HEK293 (cell line): ENCODE measurements at regions not wholly inside any gene's neighbourhood (a gene's known extent, or its start where the extent isn't known, plus 50 kb on each side); places are given as distances from the start of the nearest gene placed in this dataset.

ENCODE experiments used
- CTCF ChIA-PET: fragments of 350-600 bp; formaldehyde crosslinking; extraction: SDS; loops from one replicate; lab custom pipeline; 2021; ENCODE audit warnings: antibody characterized with exemption; lab: Yijun Ruan, JAX
- POLR2A ChIA-PET: fragments of 300-600 bp; formaldehyde crosslinking; extraction: SDS; loops from one replicate; lab custom pipeline; 2020; ENCODE audit warnings: antibody characterized with exemption, inconsistent platforms; lab: Yijun Ruan, JAX
- H3K27ac ChIP-seq: fragments of 200-500 bp; sonication (Bioruptor generic); 2 replicates; pipeline ENCODE4 v1.5.1; 2014; ENCODE audit warnings: low read depth, low read length, control low read depth, inconsistent platforms; ENCODE audit errors: extremely low read depth
- H3K36me3 ChIP-seq, 2 experiments: fragments of 200-500 bp in 1 of 2; sonication (Bioruptor generic) in 1 of 2; 1 replicate in 1 of 2; 2 replicates in 1 of 2; pipeline ENCODE4 v1.5.1; 2014 to 2017; ENCODE audit warnings: inconsistent platforms in 2 of 2, low read length in 2 of 2; ENCODE audit not compliant: control insufficient read depth in 2 of 2, insufficient read depth in 1 of 2
- H3K4me1 ChIP-seq: fragments of 200-500 bp; sonication (Bioruptor generic); 2 replicates; pipeline ENCODE4 v1.5.1; 2014; ENCODE audit warnings: mild to moderate bottlenecking, low read length, inconsistent platforms; ENCODE audit not compliant: control insufficient read depth, insufficient read depth
- H3K4me3 ChIP-seq: 2 replicates; pipeline ENCODE4 v1.5.1; 2011; ENCODE audit warnings: low read depth, mild to moderate bottlenecking, control low read depth, low read length, moderate library complexity
- H3K9me3 ChIP-seq: fragments of 200-500 bp; sonication (Bioruptor generic); 2 replicates; pipeline ENCODE4 v1.5.1; 2014; ENCODE audit warnings: low read depth, low read length, inconsistent platforms; ENCODE audit not compliant: control insufficient read depth, insufficient read depth
- FEZF1 ChIP-seq: fragments of 450-650 bp; formaldehyde crosslinking; IDR thresholded peaks from 2 replicates; pipeline ENCODE4 v1.5.1; 2016; ENCODE audit warnings: missing biosample characterization, missing genetic modification characterization
- MZF1 ChIP-seq: fragments of 450-650 bp; formaldehyde crosslinking; IDR thresholded peaks from 2 replicates; pipeline ENCODE4 v1.5.1; 2017; ENCODE audit warnings: missing biosample characterization, missing genetic modification characterization, borderline replicate concordance
- SALL2 ChIP-seq: fragments of 450-650 bp; formaldehyde crosslinking; IDR thresholded peaks from 2 replicates; pipeline ENCODE4 v1.5.0; 2017; ENCODE audit warnings: missing biosample characterization, mild to moderate bottlenecking, missing genetic modification characterization, borderline replicate concordance
- TCF7L2 ChIP-seq: IDR thresholded peaks from 2 replicates; pipeline ENCODE4 v1.6.1; 2011; ENCODE audit warnings: low read depth, mild to moderate bottlenecking, inconsistent platforms, low read length, moderate library complexity, borderline replicate concordance
- ZBTB17 ChIP-seq: fragments of 450-650 bp; formaldehyde crosslinking; IDR thresholded peaks from 2 replicates; pipeline ENCODE4 v1.5.1; 2016; ENCODE audit warnings: missing biosample characterization, missing genetic modification characterization
- ZBTB20 ChIP-seq: fragments of 450-650 bp; formaldehyde crosslinking; IDR thresholded peaks from 2 replicates; pipeline ENCODE4 v1.5.1; 2016; ENCODE audit warnings: missing biosample characterization, missing genetic modification characterization
- ZIC2 ChIP-seq: fragments of 450-650 bp; formaldehyde crosslinking; IDR thresholded peaks from 2 replicates; pipeline ENCODE4 v1.5.1; 2016; ENCODE audit warnings: missing biosample characterization, missing genetic modification characterization
- ZNF10 ChIP-seq: fragments of 450-650 bp; formaldehyde crosslinking; IDR thresholded peaks from 2 replicates; pipeline ENCODE4 v1.5.1; 2017; ENCODE audit warnings: missing biosample characterization, missing genetic modification characterization
- ZNF114 ChIP-seq: fragments of 450-650 bp; formaldehyde crosslinking; IDR thresholded peaks from 2 replicates; pipeline ENCODE4 v1.5.0; 2017; ENCODE audit warnings: missing biosample characterization, missing genetic modification characterization
- ZNF174 ChIP-seq: fragments of 450-650 bp; formaldehyde crosslinking; IDR thresholded peaks from 2 replicates; pipeline ENCODE4 v1.5.0; 2017; ENCODE audit warnings: missing biosample characterization, mild to moderate bottlenecking, missing genetic modification characterization
- ZNF175 ChIP-seq: fragments of 450-650 bp; formaldehyde crosslinking; IDR thresholded peaks from 2 replicates; pipeline ENCODE4 v1.5.1; 2016; ENCODE audit warnings: missing biosample characterization, missing genetic modification characterization
- ZNF24 ChIP-seq: fragments of 450-650 bp; formaldehyde crosslinking; IDR thresholded peaks from 2 replicates; pipeline ENCODE4 v1.5.1; 2016; ENCODE audit warnings: missing biosample characterization, missing genetic modification characterization
- ZNF404 ChIP-seq: fragments of 450-650 bp; formaldehyde crosslinking; IDR thresholded peaks from 2 replicates; pipeline ENCODE4 v1.5.1; 2017; ENCODE audit warnings: missing biosample characterization, missing genetic modification characterization
- ZNF473 ChIP-seq: fragments of 450-650 bp; formaldehyde crosslinking; IDR thresholded peaks from 2 replicates; pipeline ENCODE4 v1.5.1; 2017; ENCODE audit warnings: missing biosample characterization, missing genetic modification characterization
- ZNF585B ChIP-seq: fragments of 450-650 bp; formaldehyde crosslinking; IDR thresholded peaks from 2 replicates; pipeline ENCODE4 v1.5.1; 2016; ENCODE audit warnings: missing biosample characterization, missing genetic modification characterization
- ZNF677 ChIP-seq: fragments of 450-650 bp; IDR thresholded peaks from 2 replicates; pipeline ENCODE4 v1.5.0; 2018; ENCODE audit warnings: missing biosample characterization, mild to moderate bottlenecking, missing genetic modification characterization, moderate library complexity
- ZNF768 ChIP-seq: fragments of 450-650 bp; formaldehyde crosslinking; IDR thresholded peaks from 2 replicates; pipeline ENCODE4 v1.5.1; 2018; ENCODE audit warnings: missing biosample characterization, mild to moderate bottlenecking, missing genetic modification characterization
- TF ChIP-seq, protein P1 (sequence below): fragments of 450-650 bp; formaldehyde crosslinking; IDR thresholded peaks from 2 replicates; pipeline ENCODE4 v1.5.1; 2016; ENCODE audit warnings: missing biosample characterization, missing genetic modification characterization
- TF ChIP-seq, protein P2 (sequence below): fragments of 450-650 bp; formaldehyde crosslinking; IDR thresholded peaks from 2 replicates; pipeline ENCODE4 v1.5.1; 2016; ENCODE audit warnings: missing biosample characterization, missing genetic modification characterization
- TF ChIP-seq, protein P3 (sequence below): fragments of 450-650 bp; formaldehyde crosslinking; IDR thresholded peaks from 2 replicates; pipeline ENCODE4 v1.5.1; 2016; ENCODE audit warnings: missing biosample characterization, missing genetic modification characterization
- TF ChIP-seq, protein P4 (sequence below): fragments of 450-650 bp; formaldehyde crosslinking; IDR thresholded peaks from 2 replicates; pipeline ENCODE4 v1.5.1; 2017; ENCODE audit warnings: missing biosample characterization, missing genetic modification characterization
- TF ChIP-seq, protein P5 (sequence below): fragments of 450-650 bp; formaldehyde crosslinking; IDR thresholded peaks from 2 replicates; pipeline ENCODE4 v1.5.1; 2017; ENCODE audit warnings: missing biosample characterization, missing genetic modification characterization

DNA sequence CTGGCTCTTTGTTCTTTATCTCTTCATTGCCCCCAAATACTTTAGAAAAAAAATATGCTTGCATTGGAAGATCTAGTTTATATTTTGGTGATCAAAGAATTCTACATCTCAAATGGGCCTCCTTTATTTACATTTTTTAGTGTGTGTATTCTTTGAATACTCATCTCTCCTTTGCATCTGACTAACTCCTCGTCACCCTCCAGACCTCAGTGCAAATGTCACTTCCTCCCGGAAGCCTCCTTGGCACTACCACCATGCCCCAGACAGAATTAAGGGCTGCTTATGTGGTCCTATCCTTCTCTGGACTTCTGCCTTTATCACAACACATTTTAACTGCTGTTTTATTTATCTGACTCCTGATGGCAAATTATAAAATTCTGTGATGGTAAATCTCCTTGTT is 52.0 kb upstream of the PPP1R3C start:
- Histone ChIP-seq H3K4me3 (no peak overlapping the region), H3K27ac (no peak overlapping the region), H3K4me1 (peaks cover 6% of the 10 kb centered on the region; the same call in 1 of the 2 replicates), H3K9me3 (no peaks in the 10 kb centered on the region), H3K36me3 (no peaks in the 10 kb centered on the region)
- ChIA-PET POLR2A (no interaction called here), CTCF (interaction anchor here (0.6 to 1.1 kb wide), 4 partner anchors 9 to 389 kb away, joined by 3 to 6 read pairs (median 4); no protein-coding TSS in a partner anchor)
- TF ChIP-seq, protein P1, sequence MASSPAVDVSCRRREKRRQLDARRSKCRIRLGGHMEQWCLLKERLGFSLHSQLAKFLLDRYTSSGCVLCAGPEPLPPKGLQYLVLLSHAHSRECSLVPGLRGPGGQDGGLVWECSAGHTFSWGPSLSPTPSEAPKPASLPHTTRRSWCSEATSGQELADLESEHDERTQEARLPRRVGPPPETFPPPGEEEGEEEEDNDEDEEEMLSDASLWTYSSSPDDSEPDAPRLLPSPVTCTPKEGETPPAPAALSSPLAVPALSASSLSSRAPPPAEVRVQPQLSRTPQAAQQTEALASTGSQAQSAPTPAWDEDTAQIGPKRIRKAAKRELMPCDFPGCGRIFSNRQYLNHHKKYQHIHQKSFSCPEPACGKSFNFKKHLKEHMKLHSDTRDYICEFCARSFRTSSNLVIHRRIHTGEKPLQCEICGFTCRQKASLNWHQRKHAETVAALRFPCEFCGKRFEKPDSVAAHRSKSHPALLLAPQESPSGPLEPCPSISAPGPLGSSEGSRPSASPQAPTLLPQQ: no peak
- TF ChIP-seq ZBTB17 (no peak), ZNF677 (no peak), ZNF768 (tag by site-specific recombination) (no peak), ZNF473 (tag by site-specific recombination) (no peak), ZNF175 (tag by site-specific recombination) (no peak), ZNF174 (tag by site-specific recombination) (no peak), ZNF10 (no peak), ZIC2 (tag by site-specific recombination) (no peak), FEZF1 (tag by site-specific recombination) (no peak), TCF7L2 (no peak), SALL2 (tag by site-specific recombination) (no peak)
- TF ChIP-seq, protein P2, sequence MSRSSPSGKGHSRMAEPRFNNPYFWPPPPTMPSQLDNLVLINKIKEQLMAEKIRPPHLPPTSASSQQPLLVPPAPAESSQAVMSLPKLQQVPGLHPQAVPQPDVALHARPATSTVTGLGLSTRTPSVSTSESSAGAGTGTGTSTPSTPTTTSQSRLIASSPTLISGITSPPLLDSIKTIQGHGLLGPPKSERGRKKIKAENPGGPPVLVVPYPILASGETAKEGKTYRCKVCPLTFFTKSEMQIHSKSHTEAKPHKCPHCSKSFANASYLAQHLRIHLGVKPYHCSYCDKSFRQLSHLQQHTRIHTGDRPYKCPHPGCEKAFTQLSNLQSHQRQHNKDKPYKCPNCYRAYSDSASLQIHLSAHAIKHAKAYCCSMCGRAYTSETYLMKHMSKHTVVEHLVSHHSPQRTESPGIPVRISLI: no peak
- TF ChIP-seq, protein P3, sequence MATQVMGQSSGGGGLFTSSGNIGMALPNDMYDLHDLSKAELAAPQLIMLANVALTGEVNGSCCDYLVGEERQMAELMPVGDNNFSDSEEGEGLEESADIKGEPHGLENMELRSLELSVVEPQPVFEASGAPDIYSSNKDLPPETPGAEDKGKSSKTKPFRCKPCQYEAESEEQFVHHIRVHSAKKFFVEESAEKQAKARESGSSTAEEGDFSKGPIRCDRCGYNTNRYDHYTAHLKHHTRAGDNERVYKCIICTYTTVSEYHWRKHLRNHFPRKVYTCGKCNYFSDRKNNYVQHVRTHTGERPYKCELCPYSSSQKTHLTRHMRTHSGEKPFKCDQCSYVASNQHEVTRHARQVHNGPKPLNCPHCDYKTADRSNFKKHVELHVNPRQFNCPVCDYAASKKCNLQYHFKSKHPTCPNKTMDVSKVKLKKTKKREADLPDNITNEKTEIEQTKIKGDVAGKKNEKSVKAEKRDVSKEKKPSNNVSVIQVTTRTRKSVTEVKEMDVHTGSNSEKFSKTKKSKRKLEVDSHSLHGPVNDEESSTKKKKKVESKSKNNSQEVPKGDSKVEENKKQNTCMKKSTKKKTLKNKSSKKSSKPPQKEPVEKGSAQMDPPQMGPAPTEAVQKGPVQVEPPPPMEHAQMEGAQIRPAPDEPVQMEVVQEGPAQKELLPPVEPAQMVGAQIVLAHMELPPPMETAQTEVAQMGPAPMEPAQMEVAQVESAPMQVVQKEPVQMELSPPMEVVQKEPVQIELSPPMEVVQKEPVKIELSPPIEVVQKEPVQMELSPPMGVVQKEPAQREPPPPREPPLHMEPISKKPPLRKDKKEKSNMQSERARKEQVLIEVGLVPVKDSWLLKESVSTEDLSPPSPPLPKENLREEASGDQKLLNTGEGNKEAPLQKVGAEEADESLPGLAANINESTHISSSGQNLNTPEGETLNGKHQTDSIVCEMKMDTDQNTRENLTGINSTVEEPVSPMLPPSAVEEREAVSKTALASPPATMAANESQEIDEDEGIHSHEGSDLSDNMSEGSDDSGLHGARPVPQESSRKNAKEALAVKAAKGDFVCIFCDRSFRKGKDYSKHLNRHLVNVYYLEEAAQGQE (tag by site-specific recombination): no peak
- TF ChIP-seq, protein P4, sequence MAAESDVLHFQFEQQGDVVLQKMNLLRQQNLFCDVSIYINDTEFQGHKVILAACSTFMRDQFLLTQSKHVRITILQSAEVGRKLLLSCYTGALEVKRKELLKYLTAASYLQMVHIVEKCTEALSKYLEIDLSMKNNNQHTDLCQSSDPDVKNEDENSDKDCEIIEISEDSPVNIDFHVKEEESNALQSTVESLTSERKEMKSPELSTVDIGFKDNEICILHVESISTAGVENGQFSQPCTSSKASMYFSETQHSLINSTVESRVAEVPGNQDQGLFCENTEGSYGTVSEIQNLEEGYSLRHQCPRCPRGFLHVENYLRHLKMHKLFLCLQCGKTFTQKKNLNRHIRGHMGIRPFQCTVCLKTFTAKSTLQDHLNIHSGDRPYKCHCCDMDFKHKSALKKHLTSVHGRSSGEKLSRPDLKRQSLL (tag by site-specific recombination): no peak
- TF ChIP-seq, all 188 proteins: peak for 0

DNA sequence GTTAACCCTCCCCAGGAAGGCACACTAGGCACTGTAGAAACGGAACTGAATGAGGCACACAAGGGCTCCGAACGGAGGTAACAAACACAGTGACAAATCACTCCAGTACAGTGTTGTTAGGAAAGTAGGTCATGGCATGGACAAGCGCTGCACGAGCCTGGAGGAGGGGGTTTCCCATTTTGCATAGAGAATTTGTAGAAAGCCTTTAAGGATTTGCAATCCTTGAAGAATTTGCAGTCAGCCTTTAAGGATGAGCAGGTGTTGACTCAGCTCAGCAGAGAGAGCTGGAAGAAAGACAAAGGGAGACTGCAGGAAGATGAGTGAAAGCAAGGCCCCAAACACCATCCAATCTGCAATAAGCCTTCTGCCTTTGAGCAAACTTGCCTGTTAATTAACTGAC is 51.1 kb upstream of the PPP1R3C start:
- Histone ChIP-seq H3K9me3 (no peaks in the 10 kb centered on the region), H3K4me3 (no peak overlapping the region), H3K36me3 (no peaks in the 10 kb centered on the region), H3K4me1 (peaks cover 6% of the 10 kb centered on the region; the same call in 1 of the 2 replicates), H3K27ac (no peak overlapping the region)
- ChIA-PET CTCF (interaction anchor here (1.1 kb wide), 1 partner anchor 10 kb away, joined by 5 read pairs; no protein-coding TSS in a partner anchor), POLR2A (no interaction called here)
- no peak for TF ChIP-seq ZNF24 (tag by site-specific recombination)
- TF ChIP-seq ZNF114: no peak
- no peak for TF ChIP-seq MZF1
- no peak for TF ChIP-seq ZNF585B (tag by site-specific recombination)
- TF ChIP-seq, protein P5, sequence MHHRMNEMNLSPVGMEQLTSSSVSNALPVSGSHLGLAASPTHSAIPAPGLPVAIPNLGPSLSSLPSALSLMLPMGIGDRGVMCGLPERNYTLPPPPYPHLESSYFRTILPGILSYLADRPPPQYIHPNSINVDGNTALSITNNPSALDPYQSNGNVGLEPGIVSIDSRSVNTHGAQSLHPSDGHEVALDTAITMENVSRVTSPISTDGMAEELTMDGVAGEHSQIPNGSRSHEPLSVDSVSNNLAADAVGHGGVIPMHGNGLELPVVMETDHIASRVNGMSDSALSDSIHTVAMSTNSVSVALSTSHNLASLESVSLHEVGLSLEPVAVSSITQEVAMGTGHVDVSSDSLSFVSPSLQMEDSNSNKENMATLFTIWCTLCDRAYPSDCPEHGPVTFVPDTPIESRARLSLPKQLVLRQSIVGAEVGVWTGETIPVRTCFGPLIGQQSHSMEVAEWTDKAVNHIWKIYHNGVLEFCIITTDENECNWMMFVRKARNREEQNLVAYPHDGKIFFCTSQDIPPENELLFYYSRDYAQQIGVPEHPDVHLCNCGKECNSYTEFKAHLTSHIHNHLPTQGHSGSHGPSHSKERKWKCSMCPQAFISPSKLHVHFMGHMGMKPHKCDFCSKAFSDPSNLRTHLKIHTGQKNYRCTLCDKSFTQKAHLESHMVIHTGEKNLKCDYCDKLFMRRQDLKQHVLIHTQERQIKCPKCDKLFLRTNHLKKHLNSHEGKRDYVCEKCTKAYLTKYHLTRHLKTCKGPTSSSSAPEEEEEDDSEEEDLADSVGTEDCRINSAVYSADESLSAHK (tag by site-specific recombination): no peak
- no peak for TF ChIP-seq ZNF404 (tag by site-specific recombination)
- TF ChIP-seq ZBTB20 (tag by site-specific recombination): no peak
